ENCODE measurements at regions not wholly inside any gene's neighbourhood (a gene's known extent, or its start where the extent isn't known, plus 50 kb on each side); places are given as distances from the start of the nearest gene placed in this dataset.

- TF ChIP-seq EZH2 (IDR thresholded peaks at IDR 0.05; ENCODE audit: low read length) (no peak), CTCF (optimal IDR thresholded peaks at IDR 0.05 in 1 of 3, IDR thresholded peaks at IDR 0.05 in 1 of 3, conservative IDR thresholded peaks at IDR 0.05 in 1 of 3; ENCODE audit: extremely low read depth in 1 of 3, insufficient read depth in 2 of 3, low read length in 3 of 3) (no peak)
These were observed 56.5 kb downstream of the KCNE4 start for GRCh38 chr2:223108351-223109050.

Measured in keratinocyte (primary cell).